HEK293 (cell line): ENCODE measurements at regions not wholly inside any gene's neighbourhood (a gene's known extent, or its start where the extent isn't known, plus 50 kb on each side); places are given as distances from the start of the nearest gene placed in this dataset.

Experiments
- CTCF ChIA-PET: fragments of 350-600 bp; formaldehyde crosslinking; extraction: SDS; loops from one replicate; lab custom pipeline; 2021; ENCODE audit warnings: antibody characterized with exemption; lab: Yijun Ruan, JAX
- POLR2A ChIA-PET: fragments of 300-600 bp; formaldehyde crosslinking; extraction: SDS; loops from one replicate; lab custom pipeline; 2020; ENCODE audit warnings: antibody characterized with exemption, inconsistent platforms; lab: Yijun Ruan, JAX
- H3K27ac ChIP-seq: fragments of 200-500 bp; sonication (Bioruptor generic); 2 replicates; pipeline ENCODE4 v1.5.1; 2014; ENCODE audit warnings: low read depth, low read length, control low read depth, inconsistent platforms; ENCODE audit errors: extremely low read depth
- H3K36me3 ChIP-seq, 2 experiments: fragments of 200-500 bp in 1 of 2; sonication (Bioruptor generic) in 1 of 2; 1 replicate in 1 of 2; 2 replicates in 1 of 2; pipeline ENCODE4 v1.5.1; 2014 to 2017; ENCODE audit warnings: inconsistent platforms in 2 of 2, low read length in 2 of 2; ENCODE audit not compliant: control insufficient read depth in 2 of 2, insufficient read depth in 1 of 2
- H3K4me1 ChIP-seq: fragments of 200-500 bp; sonication (Bioruptor generic); 2 replicates; pipeline ENCODE4 v1.5.1; 2014; ENCODE audit warnings: mild to moderate bottlenecking, low read length, inconsistent platforms; ENCODE audit not compliant: control insufficient read depth, insufficient read depth
- H3K4me3 ChIP-seq: 2 replicates; pipeline ENCODE4 v1.5.1; 2011; ENCODE audit warnings: low read depth, mild to moderate bottlenecking, control low read depth, low read length, moderate library complexity
- H3K9me3 ChIP-seq: fragments of 200-500 bp; sonication (Bioruptor generic); 2 replicates; pipeline ENCODE4 v1.5.1; 2014; ENCODE audit warnings: low read depth, low read length, inconsistent platforms; ENCODE audit not compliant: control insufficient read depth, insufficient read depth
- KLF1 ChIP-seq: fragments of 450-650 bp; formaldehyde crosslinking; IDR thresholded peaks from 2 replicates; pipeline ENCODE4 v1.5.1; 2016; ENCODE audit warnings: missing biosample characterization, missing genetic modification characterization
- RBAK ChIP-seq: fragments of 450-650 bp; formaldehyde crosslinking; IDR thresholded peaks from 2 replicates; pipeline ENCODE4 v1.5.1; 2016; ENCODE audit warnings: missing biosample characterization, missing genetic modification characterization
- REPIN1 ChIP-seq: fragments of 450-650 bp; formaldehyde crosslinking; IDR thresholded peaks from 2 replicates; pipeline ENCODE4 v1.5.1; 2017; ENCODE audit warnings: missing biosample characterization, missing genetic modification characterization, low read depth
- SETDB1 ChIP-seq: IDR thresholded peaks from one replicate; pipeline ENCODE4 v1.6.1; 2017; ENCODE audit warnings: mild to moderate bottlenecking, low read length, moderate library complexity, mixed read lengths; ENCODE audit not compliant: insufficient read length
- SP3 ChIP-seq: fragments of 450-650 bp; formaldehyde crosslinking; IDR thresholded peaks from 2 replicates; pipeline ENCODE4 v1.5.1; 2016; ENCODE audit warnings: missing biosample characterization, missing genetic modification characterization
- TRIM28 ChIP-seq: IDR thresholded peaks from 2 replicates; pipeline ENCODE4 v1.6.1; 2011; ENCODE audit warnings: low read length, control low read depth, borderline replicate concordance
- ZBTB1 ChIP-seq: fragments of 450-650 bp; formaldehyde crosslinking; IDR thresholded peaks from 2 replicates; pipeline ENCODE4 v1.5.1; 2016; ENCODE audit warnings: missing biosample characterization, missing genetic modification characterization
- ZBTB26 ChIP-seq: fragments of 450-650 bp; formaldehyde crosslinking; optimal IDR thresholded peaks from 2 replicates; pipeline ENCODE3; 2016; ENCODE audit warnings: missing biosample characterization, mild to moderate bottlenecking, missing genetic modification characterization
- ZBTB48 ChIP-seq: fragments of 450-650 bp; formaldehyde crosslinking; IDR thresholded peaks from 2 replicates; pipeline ENCODE4 v1.5.1; 2016; ENCODE audit warnings: missing biosample characterization, missing genetic modification characterization
- ZBTB49 ChIP-seq: fragments of 450-650 bp; formaldehyde crosslinking; IDR thresholded peaks from 2 replicates; pipeline ENCODE4 v1.5.1; 2016; ENCODE audit warnings: missing biosample characterization, missing genetic modification characterization, low read depth
- ZIC2 ChIP-seq: fragments of 450-650 bp; formaldehyde crosslinking; IDR thresholded peaks from 2 replicates; pipeline ENCODE4 v1.5.1; 2016; ENCODE audit warnings: missing biosample characterization, missing genetic modification characterization
- ZNF146 ChIP-seq: fragments of 450-650 bp; formaldehyde crosslinking; IDR thresholded peaks from 2 replicates; pipeline ENCODE4 v1.5.1; 2016; ENCODE audit warnings: missing biosample characterization, missing genetic modification characterization
- ZNF341 ChIP-seq: fragments of 450-650 bp; formaldehyde crosslinking; IDR thresholded peaks from 2 replicates; pipeline ENCODE4; 2016; ENCODE audit warnings: low read depth, missing biosample characterization, missing genetic modification characterization
- ZNF426 ChIP-seq: fragments of 450-650 bp; formaldehyde crosslinking; IDR thresholded peaks from 2 replicates; pipeline ENCODE4 v1.5.1; 2017; ENCODE audit warnings: missing biosample characterization, missing genetic modification characterization, mild to moderate bottlenecking, inconsistent platforms, moderate library complexity
- ZNF48 ChIP-seq: fragments of 450-650 bp; formaldehyde crosslinking; IDR thresholded peaks from 2 replicates; pipeline ENCODE4 v1.5.1; 2016; ENCODE audit warnings: missing biosample characterization, missing genetic modification characterization
- ZNF596 ChIP-seq: fragments of 450-650 bp; IDR thresholded peaks from 2 replicates; pipeline ENCODE4 v1.5.0; 2018; ENCODE audit warnings: missing biosample characterization, mild to moderate bottlenecking, missing genetic modification characterization, moderate library complexity
- ZNF677 ChIP-seq: fragments of 450-650 bp; IDR thresholded peaks from 2 replicates; pipeline ENCODE4 v1.5.0; 2018; ENCODE audit warnings: missing biosample characterization, mild to moderate bottlenecking, missing genetic modification characterization, moderate library complexity
- ZNF791 ChIP-seq: fragments of 450-650 bp; formaldehyde crosslinking; IDR thresholded peaks from 2 replicates; pipeline ENCODE4 v1.5.1; 2016; ENCODE audit warnings: missing biosample characterization, missing genetic modification characterization

GRCh38 chr3:135807879-135808278, 157.6 kb upstream of the PPP2R3A start:
- H3K27ac ChIP-seq, result no peak overlapping the region
- no peak overlapping the region for H3K4me3 ChIP-seq
- no peaks in the 10 kb centered on the region for H3K36me3 ChIP-seq
- no peaks in the 10 kb centered on the region for H3K4me1 ChIP-seq
- TF ChIP-seq ZNF48 (tag by site-specific recombination) (no peak), ZBTB48 (tag by site-specific recombination) (no peak), ZBTB1 (tag by site-specific recombination) (no peak), ZBTB49 (tag by site-specific recombination) (no peak), SP3 (tag by site-specific recombination) (no peak), ZIC2 (tag by site-specific recombination) (peak; percentile 72)
- H3K9me3 ChIP-seq, result no peaks in the 10 kb centered on the region
- POLR2A ChIA-PET, result no interaction called here
- CTCF ChIA-PET, result interaction anchor here (0.8 kb wide), 1 partner anchor 10 kb away, joined by 3 read pairs; no protein-coding TSS in a partner anchor

GRCh38 chr3:135809021-135809634, 156.4 kb upstream of the PPP2R3A start:
- TF ChIP-seq SETDB1 (no peak), ZNF146 (tag by site-specific recombination) (no peak), ZNF341 (no peak), ZNF426 (no peak), RBAK (tag by site-specific recombination) (no peak), REPIN1 (tag by site-specific recombination) (no peak), ZNF791 (no peak), KLF1 (tag by site-specific recombination) (no peak), TRIM28 (no peak)
- TF ChIP-seq, all 188 proteins: peak for 0
- ChIA-PET CTCF (interaction anchor here (0.8 kb wide), 1 partner anchor 11 kb away, joined by 4 read pairs; no protein-coding TSS in a partner anchor), POLR2A (no interaction called here)
- Histone ChIP-seq H3K27ac (no peak overlapping the region), H3K36me3 (no peaks in the 10 kb centered on the region), H3K4me1 (no peaks in the 10 kb centered on the region), H3K4me3 (no peak overlapping the region), H3K9me3 (no peaks in the 10 kb centered on the region)

- TF ChIP-seq ZNF596 (tag by site-specific recombination) (no peak), ZNF677 (tag by site-specific recombination) (no peak), ZBTB26 (tag by site-specific recombination) (no peak)
- H3K4me1 ChIP-seq, result no peaks in the 10 kb centered on the region
- ChIA-PET CTCF (no interaction called here), POLR2A (no interaction called here)
- H3K9me3 ChIP-seq, result no peaks in the 10 kb centered on the region
- no peak overlapping the region for H3K27ac ChIP-seq
- no peaks in the 10 kb centered on the region for H3K36me3 ChIP-seq
- no peak overlapping the region for H3K4me3 ChIP-seq
Observed at GRCh38 chr3:135811651-135812050, 153.9 kb upstream of the PPP2R3A start.
